HL-60/S4 treated with phorbol 12-myristate 13-acetate at 8.2 ng/mL for 4 days and 3 days (cell line): ENCODE measurements at regions not wholly inside any gene's neighbourhood (a gene's known extent, or its start where the extent isn't known, plus 50 kb on each side); places are given as distances from the start of the nearest gene placed in this dataset.

Experiments used
- in situ Hi-C: fragments of 300-500 bp; cut with MboI; formaldehyde crosslinking; loops from 2 replicates; pipeline ENCODE4 v1.15.0; 2022; ENCODE audit warnings: low sequenced_read_pairs

DNA sequence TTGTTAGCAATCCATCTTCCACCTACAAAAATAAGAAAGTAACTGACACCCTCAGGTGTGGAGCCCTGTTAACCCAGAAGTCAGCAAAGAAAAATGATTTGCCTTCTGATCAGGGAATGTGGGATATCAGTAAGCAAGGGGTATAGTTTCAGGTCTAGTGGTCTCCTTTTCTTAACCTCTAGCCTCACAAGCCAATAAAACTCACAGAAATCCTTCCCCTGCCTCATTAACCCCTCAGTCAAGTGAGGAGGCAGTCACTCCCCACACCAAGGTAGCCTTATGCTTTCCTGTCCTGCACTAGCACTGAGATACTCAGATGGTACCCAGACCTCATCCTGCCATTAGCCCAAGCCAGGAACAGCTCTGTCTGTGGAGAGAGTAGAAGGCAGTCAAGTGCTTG, 103.4 kb upstream of the VASH1 start:
- in situ Hi-C loops = no loop called here

DNA sequence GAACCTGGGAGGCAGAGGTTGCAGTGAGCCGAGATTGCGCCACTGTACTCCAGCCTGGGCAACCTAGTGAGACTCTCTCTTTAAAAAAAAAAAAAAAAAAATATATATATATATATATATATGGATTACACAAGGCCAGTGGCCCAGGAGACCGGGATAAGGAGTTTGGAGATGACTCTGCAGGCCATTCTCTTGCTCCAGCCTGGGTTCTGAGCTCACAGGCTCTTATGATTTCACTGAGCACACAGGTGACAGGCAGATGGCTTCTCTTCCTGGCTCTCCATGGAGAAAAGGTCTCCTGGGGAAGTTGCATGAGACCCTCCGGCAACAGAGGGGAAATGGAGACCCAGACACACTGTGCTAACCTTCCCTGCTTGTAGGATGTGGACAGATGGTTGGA, 98.7 kb upstream of the VASH1 start:
- in situ Hi-C loops = no loop called here

DNA sequence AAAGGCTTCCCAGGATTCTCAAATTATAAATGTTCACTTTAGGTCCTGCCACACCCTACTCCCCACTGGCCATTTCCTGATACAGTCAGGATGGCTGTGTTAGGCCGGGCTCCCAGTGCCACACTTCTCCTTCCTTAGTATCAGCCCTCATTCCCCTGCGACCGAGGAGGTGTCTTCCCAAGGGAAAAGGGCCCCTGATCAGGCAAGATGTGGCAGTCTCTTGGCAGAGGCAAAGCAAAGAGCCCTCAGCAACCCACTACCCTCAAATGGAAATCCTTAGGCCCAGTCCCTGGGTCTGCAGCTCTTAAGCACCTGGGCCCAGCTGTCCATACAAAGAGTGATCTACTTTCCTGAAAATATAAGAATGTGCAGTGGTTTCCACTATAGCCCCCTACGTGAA, 96.5 kb upstream of the VASH1 start:
- in situ Hi-C loops = no loop called here

DNA sequence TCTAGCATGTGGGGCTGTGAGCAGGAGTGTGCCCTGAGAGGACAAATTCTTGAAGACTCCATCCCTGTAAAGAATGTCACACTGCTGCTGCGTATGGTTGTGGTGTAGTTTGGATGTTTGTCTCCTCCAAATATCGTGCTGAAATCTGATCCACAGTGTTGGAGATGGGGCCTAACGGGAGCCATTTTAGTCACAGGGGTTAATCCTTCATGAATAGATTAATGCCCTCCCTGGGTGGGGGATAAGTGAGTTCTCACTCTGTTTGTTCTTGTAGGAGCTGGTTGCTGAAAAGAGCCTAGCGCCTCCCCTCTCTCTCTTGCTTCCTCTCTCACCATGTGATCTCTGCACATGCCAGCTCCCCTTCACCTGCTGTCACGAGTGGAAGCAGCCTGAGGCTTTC, 94.5 kb upstream of the VASH1 start:
- in situ Hi-C loops = no loop called here

DNA sequence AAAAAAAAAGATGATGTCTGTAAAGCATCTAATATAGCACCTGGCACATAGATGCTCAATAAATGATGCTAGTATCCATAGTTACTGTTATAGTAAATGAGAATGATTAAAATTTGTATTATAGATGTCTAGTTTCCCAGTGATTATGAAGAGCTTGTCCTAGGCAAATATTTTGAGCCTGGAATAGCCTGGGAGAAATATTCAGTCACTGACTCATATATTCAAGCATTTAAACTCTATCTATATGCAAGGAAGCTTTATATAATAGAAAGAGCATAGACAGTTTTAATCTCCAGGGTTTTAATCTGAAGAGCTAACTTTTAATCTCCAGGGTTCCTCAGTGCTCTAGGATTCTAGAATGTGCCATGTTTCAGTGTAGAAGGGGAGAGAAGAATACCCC, 91.5 kb upstream of the VASH1 start:
- in situ Hi-C loops = no loop called here

DNA sequence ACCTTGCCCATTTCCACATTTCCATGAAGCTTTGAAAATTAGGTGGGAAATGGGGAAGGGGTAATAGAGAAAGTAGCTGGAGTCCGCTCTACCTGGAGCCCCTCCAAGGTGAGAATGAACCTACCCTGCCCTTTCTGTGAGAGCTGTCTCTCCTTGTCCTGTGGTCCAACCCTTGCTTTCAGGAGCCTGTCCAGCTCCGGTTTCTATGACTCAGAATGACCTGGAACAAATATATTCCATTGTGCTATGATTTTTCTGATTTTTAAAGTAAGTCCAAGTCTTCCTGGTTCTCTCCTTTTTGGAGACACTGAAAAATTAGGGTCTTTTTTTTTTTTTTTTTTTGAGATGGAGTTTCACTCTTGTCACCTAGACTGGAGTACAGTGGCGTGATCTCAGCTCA, 89.1 kb upstream of the VASH1 start:
- in situ Hi-C loops = no loop called here

DNA sequence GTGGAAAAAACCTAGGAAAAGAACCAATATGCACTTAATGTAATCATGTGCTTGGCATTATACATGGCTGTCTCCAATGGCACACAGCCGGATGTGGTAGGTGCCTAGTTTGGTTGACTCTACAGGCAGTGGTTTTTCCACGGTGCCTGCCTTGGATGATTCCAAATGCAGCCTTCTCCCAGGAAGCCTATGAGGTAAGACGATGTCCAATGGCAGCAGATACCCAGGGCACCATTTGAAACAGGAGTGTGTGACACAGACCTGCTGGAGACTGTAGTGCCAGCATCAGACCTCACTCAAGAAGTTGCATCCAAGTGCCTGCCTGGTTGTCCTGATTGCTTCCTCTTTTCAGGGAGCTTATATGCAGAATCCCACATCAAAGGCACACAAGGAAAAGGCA, 88.0 kb upstream of the VASH1 start:
- in situ Hi-C loops = no loop called here

DNA sequence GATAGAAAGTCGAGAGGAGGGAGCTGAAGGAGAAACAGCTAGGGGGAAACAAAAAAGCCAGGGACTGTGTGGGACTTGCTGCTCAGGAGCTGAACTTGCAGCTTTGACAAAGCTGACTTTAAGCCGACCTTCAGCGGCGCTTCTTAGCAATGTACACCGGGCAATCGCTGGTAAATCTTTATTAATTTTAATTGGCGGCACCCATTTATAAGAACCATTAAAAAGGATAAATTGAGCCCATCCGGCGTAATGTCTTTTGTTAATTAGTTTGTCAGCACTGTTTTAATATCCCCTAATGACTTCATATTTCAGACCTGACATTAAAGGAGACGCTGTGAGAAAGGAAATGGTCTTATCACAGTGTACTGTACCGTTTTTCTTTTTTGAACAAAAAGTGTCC, 86.2 kb upstream of the VASH1 start:
- in situ Hi-C loops = no loop called here

DNA sequence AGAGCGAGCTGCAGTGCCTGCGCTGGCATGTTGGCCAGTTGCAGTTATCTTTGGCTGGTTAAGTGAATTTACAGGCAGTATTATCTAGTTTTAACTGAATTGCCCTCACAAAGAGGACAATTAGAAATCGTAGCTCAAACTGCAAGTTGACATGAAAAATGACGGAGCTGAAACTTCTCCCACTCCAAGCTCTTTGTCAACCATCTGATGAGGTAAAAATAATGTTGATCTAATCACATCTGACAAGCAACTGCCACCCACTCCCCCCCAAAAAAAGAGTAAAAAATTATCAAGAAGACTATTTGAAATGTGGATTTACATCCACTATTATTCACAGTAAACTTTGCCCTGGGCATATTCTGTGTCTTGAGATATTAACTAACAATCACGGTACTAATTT, 84.7 kb upstream of the VASH1 start:
- in situ Hi-C loops = no loop called here

DNA sequence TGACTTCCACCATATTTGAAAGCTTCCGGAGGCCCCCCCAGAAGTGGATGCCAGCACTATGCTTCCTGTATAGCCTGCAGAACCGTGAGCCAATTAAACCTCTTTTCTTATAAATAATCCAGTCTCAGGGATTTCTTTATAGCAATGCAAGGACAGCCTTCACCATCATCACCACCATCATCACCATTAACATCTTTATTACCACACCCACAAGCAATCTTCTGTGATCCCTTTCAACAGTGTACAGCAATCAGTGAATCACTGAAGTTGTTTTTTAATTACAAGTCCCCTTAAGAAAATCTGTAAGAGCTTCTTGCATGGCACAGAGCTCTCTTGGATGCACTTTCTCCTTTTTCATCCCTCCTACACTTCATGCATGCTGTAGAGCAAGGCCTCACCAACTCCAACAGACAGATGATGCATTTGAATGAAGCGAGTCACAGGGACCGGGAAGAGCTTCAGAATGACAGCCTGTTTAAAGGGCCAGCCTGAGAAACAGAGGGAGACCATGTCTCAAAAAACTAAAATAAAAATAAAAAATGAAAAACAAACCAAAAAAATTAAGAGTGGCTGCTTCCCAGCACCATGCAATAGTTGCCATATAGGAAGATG, 83.6 kb upstream of the VASH1 start:
- in situ Hi-C loops = no loop called here

DNA sequence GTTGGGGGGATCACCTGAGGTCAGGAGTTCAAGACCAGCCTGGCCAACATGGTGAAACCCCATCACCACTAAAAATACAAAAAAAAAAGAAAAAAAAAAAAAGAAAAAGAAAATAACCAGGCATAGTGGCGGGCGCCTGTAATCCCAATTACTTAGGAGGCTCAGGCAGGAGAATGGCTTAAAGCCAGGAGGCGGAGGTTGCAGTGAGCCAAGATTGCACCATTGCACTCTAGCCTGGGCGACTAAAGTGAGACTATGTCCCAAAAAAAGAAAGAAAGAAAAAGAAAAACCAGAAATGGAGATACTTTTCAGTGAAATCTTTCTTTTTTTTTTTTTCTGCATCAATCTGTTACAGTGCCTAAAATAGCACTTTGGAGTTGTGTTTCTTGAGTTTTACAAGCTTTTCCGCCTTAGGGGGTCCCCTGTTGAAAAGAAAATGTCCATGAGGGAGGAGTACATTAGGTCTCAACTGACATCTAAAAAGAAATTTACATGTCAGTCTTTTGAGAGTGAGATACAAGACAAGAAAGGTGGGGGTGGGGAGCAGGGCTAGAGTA, 82.9 kb upstream of the VASH1 start:
- in situ Hi-C loops = no loop called here

DNA sequence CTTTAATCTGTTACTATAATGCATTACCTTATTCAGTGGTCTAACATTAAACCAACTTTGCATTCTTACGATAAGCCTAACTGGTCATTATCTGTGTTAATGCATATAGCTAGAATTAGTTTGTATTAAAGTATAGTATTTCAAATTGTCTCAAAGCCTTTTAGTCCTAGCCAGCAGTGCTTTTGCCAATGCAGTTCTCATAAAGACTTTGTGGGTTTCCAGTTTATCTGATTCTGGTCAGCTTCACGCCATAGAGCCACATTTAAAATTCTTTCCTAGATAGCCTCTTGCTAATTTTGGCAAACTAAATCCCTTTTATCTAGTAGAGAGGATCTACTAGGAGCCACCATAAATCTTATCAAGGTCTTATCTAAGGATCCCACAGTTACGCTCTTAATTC, 78.9 kb upstream of the VASH1 start:
- in situ Hi-C loops = no loop called here

DNA sequence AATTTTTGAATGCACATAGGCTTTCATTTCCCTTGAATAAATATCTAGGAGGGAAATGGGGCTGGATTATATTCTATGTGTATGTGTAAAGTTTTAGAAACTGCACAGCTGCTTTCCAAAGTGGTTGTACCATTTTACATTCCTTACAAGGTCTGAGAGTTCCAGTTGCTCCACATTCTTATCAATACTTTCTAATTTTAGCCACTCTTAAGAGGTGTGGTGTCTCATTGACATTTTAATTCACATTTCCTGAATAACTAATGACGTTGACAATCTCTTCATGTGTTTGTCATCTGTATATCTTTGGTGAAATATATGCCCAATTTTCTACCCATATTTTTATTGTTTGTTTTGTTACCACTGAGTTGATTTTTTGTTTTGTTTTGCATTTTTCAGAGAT, 74.6 kb upstream of the VASH1 start:
- in situ Hi-C loops = no loop called here

DNA sequence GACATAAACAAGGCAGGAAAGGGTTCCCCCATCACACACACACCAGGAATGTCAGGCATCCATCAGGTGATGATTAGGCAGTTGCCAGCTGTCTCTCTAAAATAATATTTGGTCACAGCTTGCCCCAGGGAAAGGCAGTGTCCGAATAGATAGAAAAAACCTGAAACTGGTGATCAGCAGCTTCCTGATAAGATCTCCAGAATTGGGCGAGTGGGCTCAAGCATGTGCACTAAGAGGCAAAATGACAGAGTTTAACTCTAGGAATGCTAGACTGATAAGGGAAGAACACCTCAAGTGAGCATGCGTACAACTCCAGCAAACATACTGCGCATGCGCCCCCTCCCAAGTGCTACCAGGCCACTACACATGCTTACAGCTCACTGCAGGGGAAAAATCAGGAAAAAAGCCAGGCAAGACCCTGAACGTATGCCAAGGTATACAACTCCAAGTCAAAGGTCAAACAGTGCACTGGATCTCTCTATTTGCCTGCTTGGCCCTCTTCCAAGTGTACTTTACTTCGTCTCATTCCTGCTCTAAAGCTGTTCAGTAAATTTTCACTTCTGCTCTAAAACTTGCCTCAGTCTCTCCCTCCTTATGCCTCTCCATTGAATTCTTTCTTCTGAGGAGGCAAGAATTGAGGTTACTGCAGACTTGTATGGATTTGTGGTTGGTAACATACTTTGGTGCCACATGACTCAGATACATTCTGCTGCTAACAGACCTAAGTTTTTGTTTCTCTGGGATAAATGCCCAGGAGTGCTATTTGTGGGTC, 73.5 kb upstream of the VASH1 start:
- in situ Hi-C loops = no loop called here

DNA sequence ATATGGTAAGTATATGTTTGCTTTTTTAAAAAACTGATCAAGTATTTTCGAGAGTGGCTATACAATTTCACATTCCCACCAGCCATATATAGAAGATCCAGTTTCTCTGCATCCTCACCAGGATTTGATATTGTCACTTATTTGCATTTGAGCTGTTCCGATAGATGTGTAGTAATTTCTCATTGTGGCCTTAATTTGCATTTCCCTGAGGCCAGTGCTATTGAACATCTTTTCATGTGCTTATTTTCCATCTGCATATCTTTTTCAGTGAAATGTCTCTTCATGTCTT, 72.9 kb upstream of the VASH1 start:
- in situ Hi-C loops = no loop called here

DNA sequence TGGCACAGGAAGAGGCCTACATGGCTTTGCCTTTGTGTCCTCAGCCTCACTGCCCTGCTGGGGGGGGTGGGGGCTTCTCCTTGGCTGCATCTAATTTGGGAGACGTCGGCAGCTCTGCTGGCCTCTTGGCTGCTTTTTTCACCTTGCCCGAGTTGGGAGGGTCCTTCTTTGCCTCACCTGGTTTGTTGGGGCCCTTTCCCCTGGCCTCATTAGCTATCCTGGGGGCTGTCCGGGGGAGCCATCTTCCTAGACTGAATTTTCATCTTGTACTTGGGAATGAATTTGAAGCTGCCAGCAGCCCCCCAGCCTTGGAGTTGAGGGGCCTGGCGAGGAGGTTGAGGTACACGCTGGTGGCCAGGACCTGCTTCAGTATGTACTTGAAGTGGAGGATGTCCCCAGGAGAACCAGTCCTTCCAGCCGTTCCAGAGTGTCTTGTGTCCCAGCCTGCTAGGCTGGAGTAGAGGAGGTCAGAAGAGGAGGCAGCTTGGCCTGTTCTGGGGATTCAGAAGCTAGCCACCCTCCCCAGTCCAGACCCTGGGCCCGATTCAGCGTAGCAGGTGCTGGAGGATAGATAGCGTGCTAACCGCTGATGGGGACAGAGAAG, 70.7 kb upstream of the VASH1 start:
- in situ Hi-C loops = no loop called here

DNA sequence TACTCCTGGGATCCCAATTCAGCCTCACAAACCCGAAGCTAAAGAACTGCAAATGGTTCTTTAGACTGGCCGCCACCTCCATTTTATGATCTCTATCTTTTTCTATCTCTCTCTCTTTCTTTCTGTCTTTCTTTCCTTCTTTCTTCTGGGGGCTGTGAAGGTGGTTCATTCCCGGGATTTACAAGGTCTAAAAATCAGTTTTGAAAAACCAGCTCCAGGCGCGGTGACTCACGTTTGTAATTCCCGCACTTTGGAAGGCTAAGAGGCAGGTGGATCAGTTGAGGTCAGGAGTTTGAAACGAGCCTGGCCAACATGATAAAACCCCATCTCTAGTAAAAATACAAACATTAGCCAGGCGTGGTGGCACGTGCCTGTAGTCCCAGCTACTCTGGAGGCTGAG, 67.2 kb upstream of the VASH1 start:
- in situ Hi-C loops = no loop called here

DNA sequence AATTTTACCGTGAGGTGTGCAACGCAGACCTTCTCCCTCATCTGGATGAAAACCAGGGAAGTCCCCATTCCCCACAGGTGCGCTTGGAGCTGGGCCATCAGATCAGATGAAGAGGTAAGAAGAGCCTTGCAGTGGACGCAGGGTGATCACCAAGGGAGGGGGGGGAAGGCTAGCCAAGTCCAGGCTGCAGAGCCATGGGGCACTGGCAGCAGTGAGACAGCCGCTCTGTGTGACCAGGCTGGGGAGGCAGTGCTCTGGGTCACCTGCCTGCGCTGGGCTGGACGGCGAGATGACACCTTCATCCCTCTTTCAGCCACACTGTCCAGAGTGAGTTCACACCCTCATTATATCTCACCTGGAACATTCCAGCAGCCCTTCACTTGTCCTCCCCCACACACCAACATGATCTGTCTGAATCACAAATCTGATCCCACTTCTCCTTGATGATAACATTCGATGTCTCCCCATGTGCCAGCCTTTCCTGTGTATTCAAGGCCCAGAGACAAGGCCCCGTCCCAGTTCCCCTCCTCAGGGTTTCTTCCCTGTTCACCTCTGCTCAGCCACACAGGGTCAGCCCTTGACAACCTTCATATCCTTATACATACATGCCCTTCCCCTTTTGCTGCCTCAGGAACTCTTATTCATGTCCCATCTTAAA, 65.9 kb upstream of the VASH1 start:
- in situ Hi-C loops = no loop called here

DNA sequence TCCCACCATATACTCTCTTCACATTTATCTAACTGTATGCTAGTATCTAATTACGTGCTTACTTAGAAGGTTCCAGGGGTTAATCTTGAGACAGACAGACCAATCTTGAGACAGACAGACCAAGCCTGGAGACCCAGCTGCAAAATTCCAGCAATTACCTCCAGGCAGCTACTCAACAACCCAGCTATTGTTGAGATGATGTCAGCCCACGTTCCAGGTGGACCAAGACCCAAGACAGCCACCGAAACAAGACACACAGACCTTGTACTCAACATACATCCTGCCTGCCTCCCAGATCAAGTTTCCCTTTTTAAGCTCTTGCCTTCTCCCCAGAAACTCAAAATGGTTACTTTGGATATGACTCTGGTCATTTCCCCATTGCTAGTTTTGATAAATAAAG, 64.9 kb upstream of the VASH1 start:
- in situ Hi-C loops = no loop called here

DNA sequence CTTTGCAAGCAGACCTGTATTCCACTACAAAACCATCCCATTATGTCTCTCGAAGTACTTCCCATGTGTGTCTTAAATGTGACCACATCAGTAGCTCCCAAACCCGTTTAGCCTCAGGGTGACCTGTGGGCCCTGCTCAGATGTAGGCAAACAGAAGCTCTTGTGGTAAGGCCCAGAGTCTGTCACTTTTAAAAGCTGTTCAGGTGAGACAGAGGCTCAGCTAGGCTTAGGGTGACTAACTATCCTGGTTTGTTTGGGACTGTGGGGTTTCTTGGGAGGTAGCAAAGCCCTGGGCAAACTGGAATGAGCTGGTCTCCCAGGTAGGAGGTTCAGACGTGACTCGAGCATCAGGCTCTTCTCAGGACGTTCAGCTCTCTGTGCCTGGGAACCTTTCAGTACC, 64.5 kb upstream of the VASH1 start:
- in situ Hi-C loops = no loop called here

DNA sequence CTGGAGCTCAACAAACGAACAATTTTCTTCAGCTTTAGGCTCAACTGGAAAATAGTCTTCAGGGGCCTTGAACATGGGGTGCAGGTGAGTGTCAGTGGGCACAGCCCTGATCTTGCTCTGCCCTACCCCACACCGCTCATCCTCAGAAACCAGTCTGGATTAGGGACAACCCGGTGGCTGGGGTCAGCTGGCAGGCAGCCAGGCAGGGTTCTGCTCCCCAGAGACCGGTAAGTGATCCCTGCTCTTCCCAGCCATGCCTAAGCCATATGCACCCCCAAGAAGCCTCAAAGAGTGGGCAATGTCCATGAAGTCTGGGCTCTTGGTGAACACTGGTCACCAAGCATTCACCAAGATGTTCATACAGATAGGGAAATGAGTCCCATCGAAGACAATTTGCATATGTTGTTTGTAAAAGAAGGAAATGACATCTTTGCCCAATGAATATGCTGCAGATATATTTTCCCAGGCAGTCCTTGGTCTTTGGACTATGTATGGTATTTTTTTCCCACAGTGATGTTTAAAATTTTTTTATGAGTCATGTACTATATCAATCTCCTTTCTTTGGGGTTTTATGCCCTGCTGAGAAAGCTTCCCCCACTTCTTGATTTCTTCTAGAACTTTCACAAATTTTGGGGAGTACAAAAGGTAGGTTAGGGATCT, 63.9 kb upstream of the VASH1 start:
- in situ Hi-C loops = no loop called here
